GM04504 (cell line): ENCODE measurements at regions not wholly inside any gene's neighbourhood (a gene's known extent, or its start where the extent isn't known, plus 50 kb on each side); places are given as distances from the start of the nearest gene placed in this dataset.

Experiments used
- DNase-seq: peaks from one replicate; pipeline ENCODE4 v3.0.0-alpha.2; 2012; ENCODE audit warnings: low read depth

DNA sequence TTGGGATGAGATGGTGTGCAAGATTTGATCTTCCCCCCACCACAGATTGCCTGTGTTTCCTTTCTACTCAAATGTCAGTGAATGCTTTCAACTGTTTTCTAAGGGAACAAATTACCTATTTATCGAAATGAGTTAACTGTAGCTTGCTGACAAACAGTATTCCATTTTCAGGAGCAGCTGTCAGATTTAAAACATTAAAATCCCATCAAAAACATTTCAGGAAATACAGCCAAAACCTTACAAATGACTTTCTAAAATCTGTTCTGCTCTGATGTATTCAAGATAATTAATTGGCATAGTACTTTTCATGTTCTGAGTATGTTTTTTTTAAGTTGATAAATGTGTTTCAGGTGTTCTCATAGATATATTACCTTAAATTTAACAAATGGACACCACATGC, 158.0 kb upstream of the DMRTA1 start:
- DNase-seq: no peak

DNA sequence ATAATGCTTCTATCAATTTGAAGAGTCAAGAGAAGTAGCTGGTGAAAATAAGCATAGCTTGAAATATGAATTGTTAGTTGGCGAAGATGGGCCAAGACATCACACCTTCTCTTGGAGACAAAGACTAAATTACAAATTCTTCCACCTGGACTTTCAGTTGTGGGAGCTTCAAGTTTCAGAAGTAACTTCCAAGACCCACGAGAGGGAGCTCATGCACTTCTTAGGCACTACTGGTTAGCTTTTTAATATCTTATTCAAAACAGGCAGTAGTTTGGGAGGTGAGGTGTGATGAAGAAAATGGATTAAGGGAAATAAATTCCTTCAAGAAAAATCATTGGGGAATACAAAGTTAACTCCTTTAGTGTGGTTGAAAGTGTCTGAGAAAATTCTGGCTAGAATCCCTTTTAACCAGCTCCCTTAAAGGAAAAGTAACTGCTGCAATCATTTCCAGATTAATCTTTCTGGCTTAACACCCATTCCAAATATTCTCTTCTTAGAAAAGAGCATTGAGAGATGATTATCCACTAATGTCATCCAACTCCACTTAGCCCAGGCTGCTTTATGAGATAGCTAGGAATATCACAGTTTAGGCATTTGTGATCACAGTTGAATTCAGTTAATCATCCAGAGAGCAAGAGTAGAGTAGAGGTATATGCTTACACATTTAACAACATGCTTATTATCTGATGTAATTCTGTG, 139.5 kb upstream of the DMRTA1 start:
- DNase-seq: peak; percentile 14

DNA sequence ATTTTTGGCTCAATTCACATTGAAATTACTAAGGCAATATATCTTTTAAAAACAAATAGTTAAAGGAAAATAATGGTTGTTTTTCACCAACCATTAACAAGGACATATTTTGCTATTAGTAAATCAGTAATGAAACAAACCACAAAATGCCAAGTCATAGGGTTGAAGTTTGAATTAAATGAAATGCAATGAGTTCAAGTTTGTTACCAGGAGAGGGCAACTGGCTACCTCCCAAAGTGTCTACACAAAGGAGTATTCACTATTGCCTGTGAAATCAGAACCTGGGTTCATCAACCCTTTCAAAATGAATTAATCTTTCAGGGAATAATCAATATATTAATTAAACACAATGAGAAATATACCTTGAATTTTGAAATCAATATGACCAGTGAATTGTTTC, 138.4 kb upstream of the DMRTA1 start:
- DNase-seq: no peak

DNA sequence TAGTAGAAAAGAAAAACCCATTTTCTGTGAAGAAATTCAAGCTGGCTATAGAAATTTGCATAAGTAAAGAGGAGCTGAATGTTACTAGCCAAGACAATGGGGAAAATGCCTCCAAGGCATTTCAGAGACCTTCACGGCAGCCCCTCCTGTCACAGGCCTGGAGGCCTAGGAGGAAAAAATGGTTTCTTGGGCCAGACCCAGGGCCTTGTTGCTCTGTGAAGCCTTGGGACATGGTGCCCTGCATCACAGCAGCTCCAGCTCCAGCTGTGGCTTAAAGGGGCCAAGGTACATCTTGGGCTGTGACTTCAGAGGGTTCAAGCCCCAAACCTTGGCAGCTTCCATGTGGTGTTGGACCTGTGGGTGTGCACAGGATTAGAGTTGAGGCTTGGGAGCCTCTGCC, 130.0 kb upstream of the DMRTA1 start:
- no peak for DNase-seq

DNA sequence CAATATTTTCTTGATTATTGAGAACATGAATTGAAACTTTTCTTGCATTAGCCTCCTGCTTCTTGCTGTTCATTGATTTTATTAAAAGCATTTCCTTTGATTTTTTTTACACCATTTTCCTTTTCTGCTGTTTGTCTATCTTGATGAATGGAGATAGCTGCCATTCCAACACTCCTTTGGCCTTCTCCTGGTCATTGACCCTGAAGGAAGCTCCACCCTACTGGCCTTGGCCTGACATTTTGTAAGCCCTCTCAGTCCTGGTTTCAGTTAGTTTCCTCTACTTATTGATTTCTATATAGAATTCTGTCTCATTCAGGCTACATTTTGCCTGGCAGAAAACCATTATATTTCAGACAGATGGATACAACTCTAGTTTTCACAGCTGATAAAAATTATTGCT, 115.1 kb upstream of the DMRTA1 start:
- no peak for DNase-seq

DNA sequence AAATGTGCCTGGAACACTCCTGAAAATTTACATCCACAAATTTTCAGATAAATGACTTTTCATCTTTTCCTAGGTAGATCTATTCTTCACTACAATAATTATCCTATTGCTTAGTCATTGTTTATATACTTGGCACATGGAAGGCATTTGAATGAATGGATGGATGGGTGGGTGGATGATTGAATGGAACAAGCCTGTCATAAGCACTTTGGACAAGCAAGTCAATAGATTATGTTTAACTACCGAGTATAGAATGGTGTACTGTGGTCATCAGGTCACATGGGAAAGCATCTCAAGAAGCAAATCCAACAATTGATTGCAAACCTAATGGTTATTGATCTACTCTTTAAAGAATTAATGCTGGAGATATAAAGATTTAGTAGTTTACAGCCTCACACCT, 114.4 kb upstream of the DMRTA1 start:
- DNase-seq: no peak

DNA sequence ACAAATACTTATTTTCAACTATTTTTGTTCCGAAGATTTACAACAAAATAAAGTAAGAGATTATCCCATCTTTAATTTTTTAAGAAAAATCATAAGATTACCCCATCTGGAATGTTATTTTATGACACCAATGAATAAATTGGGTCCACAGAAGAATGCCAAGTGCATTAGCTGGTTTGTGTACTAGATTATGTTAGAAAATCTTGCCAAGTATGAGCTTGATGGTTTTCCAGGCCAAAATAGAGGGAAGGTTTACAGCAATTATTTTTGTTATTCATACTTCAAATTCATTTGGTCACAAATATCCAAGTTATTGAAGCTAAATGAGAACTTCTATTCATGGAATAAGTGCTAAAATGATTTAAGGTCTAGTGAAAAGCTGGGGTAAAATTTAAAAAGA, 109.4 kb upstream of the DMRTA1 start:
- no peak for DNase-seq

DNA sequence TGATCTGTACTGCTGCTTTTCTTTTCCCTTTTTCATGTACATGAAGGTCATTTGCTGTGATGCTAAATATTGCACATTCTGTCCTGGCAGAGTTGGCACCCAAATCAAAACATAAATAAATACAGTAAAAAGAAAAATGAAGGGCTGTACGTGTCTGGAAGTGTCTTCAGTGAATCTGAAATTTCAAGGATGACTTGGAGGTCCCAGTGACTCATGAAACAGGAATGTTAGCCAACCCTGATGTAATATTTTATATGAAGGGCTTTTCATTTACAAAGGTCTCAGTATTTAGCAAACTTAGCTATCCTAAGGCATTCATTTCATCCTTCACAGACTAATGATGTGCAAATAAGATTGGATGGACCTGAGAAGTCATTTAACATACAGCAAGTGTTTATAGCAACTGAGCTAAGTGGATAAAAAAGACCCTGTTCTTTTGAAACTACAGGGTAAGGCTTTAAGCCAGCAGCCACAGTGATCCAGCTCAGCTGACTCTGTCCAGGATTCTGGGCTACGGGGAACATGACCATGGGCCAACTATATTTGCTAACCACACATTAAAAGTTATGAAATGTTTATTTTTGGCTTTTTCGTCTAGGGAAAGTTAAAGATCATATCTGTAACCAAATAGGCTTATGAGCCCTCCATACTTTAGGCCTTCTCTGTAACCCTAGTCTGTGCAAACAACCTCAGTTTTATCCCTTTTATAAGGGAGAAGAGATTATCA, 104.0 kb upstream of the DMRTA1 start:
- no peak for DNase-seq

DNA sequence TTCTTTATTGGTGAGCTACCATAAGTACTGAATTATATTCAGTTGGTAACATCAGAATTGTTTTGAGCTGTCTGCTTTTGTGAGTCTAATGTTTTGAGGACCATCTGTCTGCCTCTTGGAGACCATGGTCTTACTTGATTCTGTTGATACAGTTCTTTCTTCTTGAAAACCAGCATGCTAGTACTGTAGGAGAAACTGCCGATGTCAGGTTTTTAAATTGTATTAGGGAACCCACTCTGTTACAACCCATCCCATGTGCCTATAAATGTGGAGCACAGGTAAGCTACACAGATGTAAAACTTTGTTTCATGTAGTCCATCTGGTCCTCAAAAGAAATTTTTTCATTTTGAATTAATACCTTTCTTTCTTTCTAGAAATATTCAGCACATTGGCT, 103.4 kb upstream of the DMRTA1 start:
- no peak for DNase-seq

DNA sequence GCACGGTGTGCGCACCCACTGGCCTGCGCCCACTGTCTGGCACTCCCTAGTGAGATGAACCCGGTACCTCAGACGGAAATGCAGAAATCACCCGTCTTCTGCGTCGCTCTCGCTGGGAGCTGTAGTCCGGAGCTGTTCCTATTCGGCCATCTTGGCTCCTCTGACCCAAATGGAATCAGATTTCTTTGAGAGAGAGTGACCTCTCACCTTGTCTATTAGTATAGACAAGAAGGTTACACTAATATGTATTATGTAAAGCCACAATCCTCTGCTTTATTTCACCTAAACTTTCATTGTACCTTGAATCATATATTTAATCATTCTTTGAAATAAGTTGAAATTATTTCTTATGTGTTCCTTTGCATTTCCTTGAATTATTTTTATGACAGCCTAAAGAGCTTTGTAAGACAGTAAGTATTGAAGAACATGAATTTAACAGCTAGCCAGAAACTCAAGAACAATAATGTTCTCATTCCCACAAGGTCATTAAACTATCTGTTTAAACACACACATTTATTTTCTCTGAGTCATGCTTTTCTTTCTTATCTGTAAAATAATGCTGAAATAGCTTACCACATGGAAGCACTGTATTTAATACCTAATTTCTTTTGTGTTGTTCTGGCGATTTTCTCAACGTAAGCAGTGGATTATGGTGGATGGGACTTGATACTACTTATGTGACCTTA, 91.8 kb upstream of the DMRTA1 start:
- no peak for DNase-seq

DNA sequence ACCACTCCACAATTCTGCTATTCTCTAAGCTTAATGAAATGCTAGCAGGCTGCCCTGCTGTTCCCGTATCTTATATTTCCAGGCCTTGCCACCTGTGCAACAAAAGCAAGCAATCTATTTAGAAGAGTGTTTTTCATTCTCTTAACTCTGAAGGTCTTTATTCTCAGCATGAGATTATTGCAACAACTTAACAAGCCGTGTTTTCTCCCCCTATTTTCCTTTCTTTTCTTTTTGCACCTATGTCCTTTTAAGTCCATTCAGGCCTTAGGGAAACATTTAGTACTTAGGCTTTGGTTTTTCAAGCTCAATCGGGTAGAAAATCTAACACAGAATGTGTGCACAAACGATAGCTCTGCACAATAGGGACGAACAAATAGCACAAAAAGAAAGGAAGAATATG, 89.6 kb upstream of the DMRTA1 start:
- no peak for DNase-seq

DNA sequence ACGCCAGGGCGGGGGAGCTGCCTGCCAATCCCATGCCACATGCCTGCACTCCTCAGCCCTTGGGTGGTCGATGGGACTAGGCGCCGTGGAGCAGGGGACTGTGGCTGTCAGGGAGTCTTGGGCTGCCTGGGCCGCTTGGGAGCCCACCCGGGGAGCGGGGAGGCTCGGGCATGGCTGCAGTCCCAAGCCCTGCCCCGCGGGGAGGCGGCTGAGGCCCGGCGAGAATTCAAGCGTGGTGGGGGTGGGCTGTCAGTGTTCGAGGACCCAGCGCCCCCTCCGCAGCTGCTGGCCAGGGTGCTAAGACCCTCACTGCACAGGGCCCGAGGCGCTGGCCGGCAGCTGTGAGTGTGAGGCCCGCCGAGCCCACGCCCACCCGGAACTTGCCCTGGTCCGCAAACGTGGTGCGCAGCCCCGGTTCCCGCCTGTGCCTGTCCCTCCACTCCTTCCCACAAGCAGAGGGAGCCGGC, 83.2 kb upstream of the DMRTA1 start:
- no peak for DNase-seq

DNA sequence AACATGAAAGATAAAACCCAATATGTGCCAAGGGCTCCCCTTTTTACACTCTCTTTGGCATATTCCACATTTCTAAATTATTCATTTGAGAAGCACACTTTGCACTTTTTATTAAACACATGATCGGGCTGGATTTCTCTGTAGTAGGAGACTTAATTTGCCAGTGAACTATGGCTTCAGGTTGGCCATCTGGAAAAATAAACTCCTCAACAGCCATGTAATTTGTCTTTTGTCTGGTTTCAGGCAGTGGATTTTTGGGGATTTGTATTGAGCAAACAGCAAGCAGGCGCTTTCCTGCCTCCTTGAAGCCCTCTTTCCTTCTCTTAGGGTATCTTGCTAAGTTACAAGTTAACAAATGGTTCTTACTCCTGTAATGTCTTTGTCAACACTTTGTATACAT, 73.0 kb upstream of the DMRTA1 start:
- DNase-seq: no peak

DNA sequence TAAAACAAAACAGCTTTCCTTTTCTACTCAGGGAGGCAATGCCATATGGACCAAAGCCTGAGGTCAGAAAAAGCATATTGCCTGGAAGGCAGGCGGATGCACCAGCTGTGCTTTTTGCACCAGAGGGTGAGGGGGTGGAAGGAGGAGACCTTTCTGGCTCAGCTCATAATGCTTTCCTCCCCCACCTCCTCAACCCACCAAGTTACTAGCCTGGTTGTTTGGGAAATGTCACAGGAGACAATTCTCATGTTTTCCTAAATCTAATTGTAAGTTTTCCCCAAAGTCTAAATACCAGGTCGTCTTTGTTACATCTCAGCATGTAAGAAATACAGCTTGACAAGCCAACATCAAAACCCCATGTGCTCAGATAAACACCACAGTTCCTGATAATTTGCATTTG, 72.6 kb upstream of the DMRTA1 start:
- DNase-seq: no peak

DNA sequence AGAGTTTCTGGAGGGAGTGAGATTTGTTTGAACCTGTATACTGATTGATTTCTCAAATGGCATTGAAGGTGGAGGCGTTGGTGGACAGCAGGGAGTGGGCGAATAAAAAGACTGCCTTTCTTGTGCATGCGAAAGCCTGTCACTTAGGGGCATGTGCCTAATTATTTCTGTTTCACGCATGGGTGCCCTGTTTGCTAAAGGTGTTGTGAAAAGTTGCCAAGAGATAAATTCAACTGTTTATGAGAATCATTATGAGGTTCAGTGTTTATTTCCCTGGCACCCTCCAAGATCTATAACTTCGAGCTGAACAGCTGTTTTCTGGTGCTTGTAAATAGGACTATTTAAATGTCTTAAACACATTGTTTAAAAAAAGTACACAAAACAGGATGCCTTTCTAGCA, 67.4 kb upstream of the DMRTA1 start:
- DNase-seq: no peak

DNA sequence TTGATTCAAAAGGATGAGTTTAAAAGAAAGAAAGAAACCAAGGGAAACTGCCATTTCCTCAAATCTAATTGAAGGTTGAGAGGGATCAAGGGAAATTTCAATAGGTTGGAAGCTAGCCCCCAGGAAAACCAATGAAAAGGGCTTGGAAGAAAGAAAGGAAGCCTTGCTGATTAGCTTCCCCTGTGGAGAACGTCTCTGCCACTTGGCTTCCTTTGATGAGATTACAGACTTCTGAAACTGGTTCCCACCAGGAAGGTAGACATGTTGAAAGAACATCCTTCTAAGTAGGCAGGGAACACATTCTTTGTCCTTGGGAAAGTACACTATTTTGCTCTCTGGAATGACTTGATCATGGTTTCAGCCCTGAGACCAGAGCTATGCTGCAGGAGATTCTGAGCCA, 65.5 kb upstream of the DMRTA1 start:
- DNase-seq: no peak

DNA sequence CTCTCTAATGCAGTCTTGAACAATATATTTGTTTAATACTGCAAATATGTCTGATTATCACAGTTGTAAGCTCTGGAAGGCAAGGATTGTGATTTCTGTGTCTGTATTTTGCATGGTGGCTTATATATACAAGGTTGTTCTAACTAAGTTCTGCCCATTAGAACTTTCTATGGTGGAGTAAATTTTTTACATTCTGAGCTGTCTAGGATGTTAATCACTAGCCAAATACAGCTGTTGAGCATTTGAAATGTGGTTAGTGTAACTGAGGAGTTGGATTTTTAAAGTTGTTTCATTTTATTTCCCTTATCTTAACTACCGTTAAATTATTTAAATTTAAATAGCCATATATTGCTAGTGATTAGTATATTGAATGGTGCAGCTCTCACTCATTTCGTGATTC, 64.3 kb upstream of the DMRTA1 start:
- no peak for DNase-seq

DNA sequence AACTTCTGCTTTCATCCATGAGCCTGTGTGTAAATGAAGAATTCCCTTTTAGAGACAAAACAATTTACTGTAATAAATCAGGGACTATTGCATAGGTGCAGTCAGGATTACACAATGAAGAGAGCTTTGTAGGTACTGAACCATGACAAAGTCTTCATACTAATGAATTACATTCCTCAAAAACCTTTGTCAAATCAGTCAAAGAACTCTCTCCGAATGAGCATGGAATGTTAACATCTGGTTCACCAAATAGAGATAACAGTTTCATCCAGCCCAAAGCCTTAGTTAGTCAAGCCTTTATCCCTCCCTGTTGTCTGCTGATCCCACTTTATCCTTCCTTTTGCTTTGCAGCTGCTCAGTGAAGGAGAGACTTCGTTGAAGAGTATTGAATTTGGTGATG, 62.9 kb upstream of the DMRTA1 start:
- DNase-seq: no peak

DNA sequence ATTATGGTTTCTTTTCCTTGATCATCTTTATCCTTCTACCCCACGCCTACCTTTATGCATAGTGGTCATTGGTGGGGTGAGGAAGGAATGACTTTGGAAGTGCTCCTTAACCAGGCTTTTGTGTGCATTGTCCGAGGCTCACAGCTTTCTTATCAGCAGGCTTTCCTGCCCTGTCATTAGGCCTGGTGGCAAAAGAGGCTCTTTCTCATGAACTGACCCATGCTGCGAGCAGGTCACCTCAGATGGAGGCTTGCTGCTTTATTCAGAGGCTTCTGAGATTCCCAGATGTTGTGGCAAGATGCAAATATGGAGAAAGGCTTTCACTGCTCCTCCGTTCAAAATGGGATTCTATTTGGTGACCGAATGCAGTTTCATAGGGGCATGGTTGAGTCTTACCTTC, 57.4 kb upstream of the DMRTA1 start:
- no peak for DNase-seq

DNA sequence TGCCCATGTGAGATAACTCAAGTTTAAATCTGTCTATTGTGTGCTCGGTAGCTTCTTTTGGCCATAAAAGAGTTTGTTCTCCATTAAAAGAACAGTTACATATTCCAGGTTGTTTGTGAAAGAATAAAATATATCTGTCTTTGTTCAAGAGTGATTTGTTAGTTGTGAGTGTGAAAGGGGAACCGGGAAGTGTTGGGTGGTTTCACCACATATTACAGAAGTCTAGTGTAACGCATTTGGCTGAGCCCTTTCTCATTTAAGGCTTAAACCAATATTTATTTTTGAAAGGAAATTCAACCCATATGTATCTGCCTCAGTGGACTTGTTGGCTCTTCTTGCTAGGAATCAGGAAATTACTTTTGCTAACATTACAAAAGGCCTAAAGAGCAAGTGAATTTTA, 54.1 kb upstream of the DMRTA1 start:
- no peak for DNase-seq

DNA sequence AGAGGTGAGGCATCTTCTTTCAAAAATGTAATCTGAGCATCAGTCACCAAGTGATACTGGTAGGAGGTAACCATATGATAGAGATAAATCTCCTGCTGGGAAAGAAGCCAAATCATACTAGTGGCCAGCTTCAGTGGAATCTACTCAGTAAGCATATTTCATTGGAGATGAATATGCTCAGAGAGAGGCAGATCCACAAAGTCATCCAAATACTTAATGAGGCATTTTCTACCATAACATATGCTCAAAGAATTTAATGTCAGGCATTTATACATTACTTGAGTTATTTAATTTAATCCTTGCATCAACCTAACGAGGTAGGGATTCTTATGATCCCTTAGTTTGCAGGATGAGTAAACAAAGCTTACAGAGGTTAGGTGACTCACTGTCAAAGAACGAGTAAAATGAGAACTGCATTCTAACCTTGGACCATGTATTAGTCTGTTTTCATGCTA, 50.9 kb upstream of the DMRTA1 start:
- DNase-seq: peak; percentile 3
